ENCODE measurements at regions not wholly inside any gene's neighbourhood (a gene's known extent, or its start where the extent isn't known, plus 50 kb on each side); places are given as distances from the start of the nearest gene placed in this dataset.

DNA sequence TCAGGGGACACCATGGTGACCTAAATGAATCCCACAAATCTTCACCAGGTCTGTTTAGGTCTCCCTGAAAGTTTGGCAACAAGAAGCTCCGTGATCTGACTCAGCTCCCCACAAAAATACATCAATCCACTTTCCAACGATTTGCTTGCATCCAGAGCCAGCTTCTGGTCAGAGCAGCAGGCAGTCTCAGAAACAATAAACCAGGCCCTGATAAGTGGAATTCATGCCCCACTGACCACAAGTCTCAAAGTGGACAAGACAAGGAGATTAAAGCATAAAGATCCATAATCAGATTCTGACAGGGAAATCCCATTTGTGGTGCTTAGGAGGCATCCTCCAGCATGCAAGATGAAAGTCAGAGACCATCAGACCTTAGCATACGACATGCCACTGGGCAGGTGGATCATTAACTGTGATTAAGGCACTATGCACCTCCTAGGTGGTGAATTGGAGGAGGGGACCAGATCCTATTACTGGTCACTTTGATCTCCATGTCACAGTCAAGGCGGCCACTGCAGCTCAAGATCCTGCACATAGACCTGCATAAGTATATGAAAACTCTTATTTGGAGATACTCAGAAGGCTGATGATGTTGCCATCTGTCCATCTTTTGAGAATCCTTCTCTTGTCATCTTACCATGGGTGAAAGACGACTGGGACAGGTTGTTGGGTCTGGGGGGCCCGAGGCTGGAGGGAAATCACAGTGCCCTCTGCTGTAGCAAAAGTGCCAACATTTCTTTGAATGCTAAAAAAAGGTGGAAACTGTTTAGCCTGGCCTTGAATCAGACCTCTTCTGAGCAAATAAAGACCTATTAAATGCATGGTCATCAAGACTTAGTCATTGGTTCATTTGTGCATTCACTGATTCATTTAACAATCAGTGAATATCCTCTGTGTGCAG lies 309.2 kb upstream of the CCL2 start:
- H3K27ac ChIP-seq (ENCODE audit: low read depth in 2 of 2, low read length in 2 of 2): no peak overlapping the region
- intact Hi-C loops (cut with DNase I): no loop called here
- no peaks in the 10 kb centered on the region for H3K4me1 ChIP-seq (ENCODE audit: control insufficient read depth in 2 of 3, insufficient read depth in 2 of 3, low read depth in 1 of 3, low read length in 3 of 3)
- no peak for FAIRE-seq
- peak in 3 of 5 donors; percentile 36 to 67 (median 52) for DNase-seq
- H3K27me3 ChIP-seq (ENCODE audit: control insufficient read depth, insufficient read depth, low read length): no peaks in the 10 kb centered on the region
- H3K9ac ChIP-seq (ENCODE audit: low read length in 3 of 3): no peak overlapping the region
- H3K9me3 ChIP-seq (ENCODE audit: control insufficient read depth in 2 of 3, insufficient read depth in 1 of 3, low read length in 3 of 3): no peaks in the 10 kb centered on the region
- no peaks in the 10 kb centered on the region for H3K36me3 ChIP-seq (ENCODE audit: control insufficient read depth in 2 of 3, insufficient read depth in 3 of 3, low read length in 3 of 3)
- no peak overlapping the region for H3K4me3 ChIP-seq (ENCODE audit: low read length in 3 of 3)
- TF ChIP-seq, protein P1, sequence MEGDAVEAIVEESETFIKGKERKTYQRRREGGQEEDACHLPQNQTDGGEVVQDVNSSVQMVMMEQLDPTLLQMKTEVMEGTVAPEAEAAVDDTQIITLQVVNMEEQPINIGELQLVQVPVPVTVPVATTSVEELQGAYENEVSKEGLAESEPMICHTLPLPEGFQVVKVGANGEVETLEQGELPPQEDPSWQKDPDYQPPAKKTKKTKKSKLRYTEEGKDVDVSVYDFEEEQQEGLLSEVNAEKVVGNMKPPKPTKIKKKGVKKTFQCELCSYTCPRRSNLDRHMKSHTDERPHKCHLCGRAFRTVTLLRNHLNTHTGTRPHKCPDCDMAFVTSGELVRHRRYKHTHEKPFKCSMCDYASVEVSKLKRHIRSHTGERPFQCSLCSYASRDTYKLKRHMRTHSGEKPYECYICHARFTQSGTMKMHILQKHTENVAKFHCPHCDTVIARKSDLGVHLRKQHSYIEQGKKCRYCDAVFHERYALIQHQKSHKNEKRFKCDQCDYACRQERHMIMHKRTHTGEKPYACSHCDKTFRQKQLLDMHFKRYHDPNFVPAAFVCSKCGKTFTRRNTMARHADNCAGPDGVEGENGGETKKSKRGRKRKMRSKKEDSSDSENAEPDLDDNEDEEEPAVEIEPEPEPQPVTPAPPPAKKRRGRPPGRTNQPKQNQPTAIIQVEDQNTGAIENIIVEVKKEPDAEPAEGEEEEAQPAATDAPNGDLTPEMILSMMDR (IDR thresholded peaks at IDR 0.05; ENCODE audit: borderline replicate concordance, extremely low read depth, insufficient read depth): no peak

DNA sequence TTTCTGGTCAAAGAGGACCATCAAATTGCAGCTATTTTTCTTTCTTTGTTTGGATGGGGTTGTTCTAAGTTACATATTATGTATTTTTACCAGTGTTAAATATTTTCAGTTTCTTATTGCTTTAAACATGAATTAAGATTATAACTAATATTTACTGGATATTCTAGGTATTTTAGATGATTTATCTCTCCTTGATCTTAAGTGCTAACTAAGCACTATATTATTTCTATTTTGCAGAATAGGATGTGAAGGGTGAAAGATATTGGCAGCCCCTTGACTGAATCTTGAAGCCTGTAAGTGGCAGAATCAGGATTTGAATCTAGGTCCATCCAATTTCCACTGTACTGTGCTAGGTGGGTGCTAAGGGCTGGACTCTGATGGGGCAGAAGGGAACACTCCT lies 307.3 kb upstream of the CCL2 start:
- Histone ChIP-seq H3K27me3 (ENCODE audit: control insufficient read depth, insufficient read depth, low read length) (no peaks in the 10 kb centered on the region), H3K9ac (ENCODE audit: low read length in 3 of 3) (no peak overlapping the region), H3K36me3 (ENCODE audit: control insufficient read depth in 2 of 3, insufficient read depth in 3 of 3, low read length in 3 of 3) (no peaks in the 10 kb centered on the region), H3K27ac (ENCODE audit: low read depth in 2 of 2, low read length in 2 of 2) (no peak overlapping the region), H3K9me3 (ENCODE audit: control insufficient read depth in 2 of 3, insufficient read depth in 1 of 3, low read length in 3 of 3) (no peaks in the 10 kb centered on the region), H3K4me3 (ENCODE audit: low read length in 3 of 3) (no peak overlapping the region), H3K4me1 (ENCODE audit: control insufficient read depth in 2 of 3, insufficient read depth in 2 of 3, low read depth in 1 of 3, low read length in 3 of 3) (no peaks in the 10 kb centered on the region)
- DNase-seq (no peak), FAIRE-seq (no peak)
- TF ChIP-seq, protein P1 (IDR thresholded peaks at IDR 0.05; ENCODE audit: borderline replicate concordance, extremely low read depth, insufficient read depth): no peak
- intact Hi-C loops (cut with DNase I): no loop called here

DNA sequence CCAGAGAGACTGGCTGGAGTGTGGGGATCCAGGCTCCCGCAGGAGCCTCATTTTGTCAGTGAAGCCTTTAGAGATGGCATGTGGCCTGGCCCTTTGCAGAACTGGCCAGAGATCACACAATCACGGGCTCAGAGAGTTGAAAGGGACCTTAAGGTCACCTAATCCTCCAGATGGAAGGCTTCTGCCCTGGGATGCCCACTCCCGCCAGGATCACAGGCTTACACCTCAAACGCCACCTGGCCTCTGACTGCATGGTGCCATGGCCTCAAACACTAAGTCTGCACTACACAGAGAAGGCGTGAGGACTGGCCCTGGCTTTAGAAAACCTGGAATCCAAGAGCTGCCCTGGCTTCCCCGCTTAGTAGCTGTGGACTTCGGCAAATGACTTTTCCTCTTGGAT lies 306.8 kb upstream of the CCL2 start:
- TF ChIP-seq, protein P1 (IDR thresholded peaks at IDR 0.05; ENCODE audit: borderline replicate concordance, extremely low read depth, insufficient read depth): no peak
- Histone ChIP-seq H3K4me3 (ENCODE audit: low read length in 3 of 3) (no peak overlapping the region), H3K36me3 (ENCODE audit: control insufficient read depth in 2 of 3, insufficient read depth in 3 of 3, low read length in 3 of 3) (no peaks in the 10 kb centered on the region), H3K9me3 (ENCODE audit: control insufficient read depth in 2 of 3, insufficient read depth in 1 of 3, low read length in 3 of 3) (no peaks in the 10 kb centered on the region), H3K4me1 (ENCODE audit: control insufficient read depth in 2 of 3, insufficient read depth in 2 of 3, low read depth in 1 of 3, low read length in 3 of 3) (no peaks in the 10 kb centered on the region), H3K9ac (ENCODE audit: low read length in 3 of 3) (no peak overlapping the region), H3K27ac (ENCODE audit: low read depth in 2 of 2, low read length in 2 of 2) (no peak overlapping the region), H3K27me3 (ENCODE audit: control insufficient read depth, insufficient read depth, low read length) (no peaks in the 10 kb centered on the region)
- intact Hi-C loops (cut with DNase I): no loop called here
- DNase-seq (no peak), FAIRE-seq (no peak)

Data from kidney (tissue), 13 donors.